Testis (tissue), 2 donors: ENCODE measurements at regions not wholly inside any gene's neighbourhood (a gene's known extent, or its start where the extent isn't known, plus 50 kb on each side); places are given as distances from the start of the nearest gene placed in this dataset.

Experiments
- DNase-seq: peaks from one replicate; pipeline ENCODE4 v3.0.0-alpha.2; 2019
- H3K27ac ChIP-seq, 2 donors: fragments of 200-600 bp; sonication (generic); one replicate each; pipeline ENCODE4 v1.5.1; 2019
- H3K27me3 ChIP-seq: fragments of 200-600 bp; sonication (generic); one replicate; pipeline ENCODE4 v1.5.1; 2019
- H3K36me3 ChIP-seq: fragments of 200-600 bp; sonication (generic); one replicate; pipeline ENCODE4 v1.5.1; 2017; ENCODE audit warnings: low read depth; ENCODE audit errors: missing control alignments
- H3K4me1 ChIP-seq: fragments of 200-600 bp; sonication (generic); one replicate; pipeline ENCODE4 v1.5.1; 2019
- H3K4me3 ChIP-seq, 2 donors: fragments of 200-600 bp; sonication (generic); one replicate each; pipeline ENCODE4 v1.5.1; 2017 to 2019
- H3K9me3 ChIP-seq: fragments of 200-600 bp; sonication (generic); one replicate; pipeline ENCODE4 v1.5.1; 2017
- POLR2A ChIP-seq: fragments of 450-650 bp; IDR thresholded peaks from one replicate; pipeline ENCODE4 v1.6.1; 2017; ENCODE audit warnings: antibody characterized with exemption, mild to moderate bottlenecking, moderate library complexity
- WGBS, 2 donors: methylation state at CpG; one replicate each; pipeline ENCODE4 v1.1.5; 2018; 5-methylcytosine and 5-hydroxymethylcytosine counted together
- intact Hi-C: fragments of 100-400 bp; cut with DNase I; formaldehyde crosslinking; loops from one replicate; pipeline ENCODE4 v1.15.1; 2023; ENCODE audit warnings: low total_unique reads
- TF ChIP-seq, protein P1 (sequence below), 3 experiments: fragments of 450-650 bp in 2 of 3; fragments of 200-600 bp in 1 of 3; sonication (generic) in 1 of 3; IDR thresholded peaks; one replicate each; pipeline ENCODE4 v1.5.1; 2016 to 2019; ENCODE audit warnings: antibody characterized with exemption in 3 of 3, mild to moderate bottlenecking in 2 of 3, moderate library complexity in 1 of 3

- intact Hi-C loops, result no loop called here
- 60 to 77% methylated on average over 10 of the region's 10 CpGs for WGBS, 2 donors
- Histone ChIP-seq H3K27me3 (no peaks in the 10 kb centered on the region), H3K4me1 (no peaks in the 10 kb centered on the region), H3K4me3 (no peak overlapping the region), H3K27ac (no peak overlapping the region), H3K36me3 (no peaks in the 10 kb centered on the region), H3K9me3 (no peaks in the 10 kb centered on the region)
- no peak for TF ChIP-seq POLR2A
- TF ChIP-seq, protein P1, sequence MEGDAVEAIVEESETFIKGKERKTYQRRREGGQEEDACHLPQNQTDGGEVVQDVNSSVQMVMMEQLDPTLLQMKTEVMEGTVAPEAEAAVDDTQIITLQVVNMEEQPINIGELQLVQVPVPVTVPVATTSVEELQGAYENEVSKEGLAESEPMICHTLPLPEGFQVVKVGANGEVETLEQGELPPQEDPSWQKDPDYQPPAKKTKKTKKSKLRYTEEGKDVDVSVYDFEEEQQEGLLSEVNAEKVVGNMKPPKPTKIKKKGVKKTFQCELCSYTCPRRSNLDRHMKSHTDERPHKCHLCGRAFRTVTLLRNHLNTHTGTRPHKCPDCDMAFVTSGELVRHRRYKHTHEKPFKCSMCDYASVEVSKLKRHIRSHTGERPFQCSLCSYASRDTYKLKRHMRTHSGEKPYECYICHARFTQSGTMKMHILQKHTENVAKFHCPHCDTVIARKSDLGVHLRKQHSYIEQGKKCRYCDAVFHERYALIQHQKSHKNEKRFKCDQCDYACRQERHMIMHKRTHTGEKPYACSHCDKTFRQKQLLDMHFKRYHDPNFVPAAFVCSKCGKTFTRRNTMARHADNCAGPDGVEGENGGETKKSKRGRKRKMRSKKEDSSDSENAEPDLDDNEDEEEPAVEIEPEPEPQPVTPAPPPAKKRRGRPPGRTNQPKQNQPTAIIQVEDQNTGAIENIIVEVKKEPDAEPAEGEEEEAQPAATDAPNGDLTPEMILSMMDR (IDR thresholded peaks at IDR 0.05), result no peak
- no peak for DNase-seq
Observed at GRCh38 chr7:153386556-153386955, 627.0 kb downstream of the ACTR3B start.

- no peak for DNase-seq
- Histone ChIP-seq H3K4me3 (no peak overlapping the region), H3K27ac (no peak overlapping the region), H3K4me1 (no peaks in the 10 kb centered on the region), H3K27me3 (no peaks in the 10 kb centered on the region), H3K36me3 (no peaks in the 10 kb centered on the region), H3K9me3 (no peaks in the 10 kb centered on the region)
- intact Hi-C loops, result no loop called here
- no peak for TF ChIP-seq POLR2A
- TF ChIP-seq, protein P1 (IDR thresholded peaks at IDR 0.05), result no peak
Observed at GRCh38 chr7:153388611-153389010, 629.1 kb downstream of the ACTR3B start.

- Histone ChIP-seq H3K27ac (no peak overlapping the region), H3K4me1 (no peaks in the 10 kb centered on the region), H3K27me3 (no peaks in the 10 kb centered on the region), H3K36me3 (no peaks in the 10 kb centered on the region), H3K4me3 (no peak overlapping the region), H3K9me3 (no peaks in the 10 kb centered on the region)
- WGBS, 2 donors, result 45 to 57% methylated on average over 3 of the region's 3 CpGs
- intact Hi-C loops, result no loop called here
- DNase-seq, result no peak
- TF ChIP-seq POLR2A, result no peak
Observed at GRCh38 chr7:153389261-153389660, 629.7 kb downstream of the ACTR3B start.

- Histone ChIP-seq H3K36me3 (no peaks in the 10 kb centered on the region), H3K9me3 (no peaks in the 10 kb centered on the region), H3K27ac (no peak overlapping the region), H3K27me3 (no peaks in the 10 kb centered on the region), H3K4me1 (no peaks in the 10 kb centered on the region), H3K4me3 (no peak overlapping the region)
- TF ChIP-seq POLR2A, result no peak
- TF ChIP-seq, protein P1 (IDR thresholded peaks at IDR 0.05), result no peak
- DNase-seq, result no peak
- intact Hi-C loops, result no loop called here
- 54 to 75% methylated on average over 2 of the region's 2 CpGs for WGBS, 2 donors
Observed at GRCh38 chr7:153390955-153391354, 631.4 kb downstream of the ACTR3B start.

DNA sequence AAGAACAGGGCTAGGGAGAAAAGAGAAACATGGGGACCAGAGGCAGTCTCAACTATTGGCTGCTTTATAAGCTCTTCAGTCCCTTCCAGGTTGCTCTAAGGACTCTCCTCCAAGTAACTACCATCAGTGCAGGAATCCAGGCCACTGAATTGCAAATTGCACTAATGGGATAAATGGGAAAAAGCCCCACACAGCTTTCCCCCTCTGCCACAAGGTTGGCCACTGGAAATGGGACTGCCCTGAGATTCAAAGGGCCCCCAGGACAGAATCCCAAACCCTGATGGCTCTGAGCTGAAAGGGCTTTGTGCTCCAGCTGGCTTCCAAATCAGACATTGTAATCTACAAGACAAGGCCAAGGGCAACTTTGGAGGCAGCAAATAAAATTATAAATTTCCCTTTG is 633.2 kb downstream of the ACTR3B start:
- no peak overlapping the region for H3K27ac ChIP-seq
- H3K36me3 ChIP-seq, result no peaks in the 10 kb centered on the region
- TF ChIP-seq, protein P1 (IDR thresholded peaks at IDR 0.05), result no peak
- no peak for TF ChIP-seq POLR2A
- no peak overlapping the region for H3K4me3 ChIP-seq
- intact Hi-C loops, result no loop called here
- no peaks in the 10 kb centered on the region for H3K9me3 ChIP-seq
- no peak for DNase-seq
- H3K4me1 ChIP-seq, result no peaks in the 10 kb centered on the region
- H3K27me3 ChIP-seq, result no peaks in the 10 kb centered on the region
